H1 (cell line): ENCODE measurements at regions not wholly inside any gene's neighbourhood (a gene's known extent, or its start where the extent isn't known, plus 50 kb on each side); places are given as distances from the start of the nearest gene placed in this dataset.

Experiments
- CTCF ChIA-PET: fragments of 300-600 bp; sonication (Branson Sonifier 250); formaldehyde crosslinking; loops from one replicate; lab custom pipeline; 2021; ENCODE audit not compliant: partially characterized antibody; lab: Charles Lee
- POLR2A ChIA-PET: fragments of 300-600 bp; sonication (Branson Sonifier 250); formaldehyde crosslinking; loops from one replicate; lab custom pipeline; 2021; ENCODE audit warnings: inconsistent platforms; ENCODE audit not compliant: partially characterized antibody; lab: Charles Lee
- DNase-seq, 2 experiments: peaks; one replicate each; pipeline versions ENCODE4 v3.0.0 to v3.0.0-alpha.2; 2010 to 2022; ENCODE audit warnings: low spot score in 2 of 2, low read depth in 1 of 2, mixed read lengths in 1 of 2
- FAIRE-seq: peaks from 2 replicates; lab custom pipeline; 2011; peaks lifted over from hg19 to GRCh38; lab: Jason Lieb, UNC
- H2AFZ ChIP-seq: 2 replicates; pipeline ENCODE4 v1.8.1; 2012; ENCODE audit warnings: low read length, inconsistent platforms
- H2AK5ac ChIP-seq: 2 replicates; pipeline ENCODE4 v1.6.1; 2013; ENCODE audit warnings: low read depth, low read length
- H2BK120ac ChIP-seq: replicated peaks from 2 replicates; pipeline ENCODE3; 2013; ENCODE audit warnings: low read depth, low read length, inconsistent platforms
- H2BK12ac ChIP-seq: 2 replicates; pipeline ENCODE4 v1.6.1; 2013; ENCODE audit warnings: low read depth, low read length
- H2BK15ac ChIP-seq: 2 replicates; pipeline ENCODE4 v1.6.1; 2013; ENCODE audit warnings: low read length
- H2BK20ac ChIP-seq: 2 replicates; pipeline ENCODE4 v1.6.1; 2013; ENCODE audit warnings: low read length
- H2BK5ac ChIP-seq: 2 replicates; pipeline ENCODE4 v1.6.1; 2013; ENCODE audit warnings: low read depth, low read length
- H3K14ac ChIP-seq: 2 replicates; pipeline ENCODE4 v1.6.1; 2013; ENCODE audit warnings: inconsistent platforms; ENCODE audit not compliant: insufficient read length
- H3K18ac ChIP-seq: 2 replicates; pipeline ENCODE4 v1.6.1; 2013; ENCODE audit warnings: low read length; ENCODE audit errors: extremely low read depth
- H3K23ac ChIP-seq: 2 replicates; pipeline ENCODE4 v1.6.1; 2013; ENCODE audit warnings: inconsistent platforms; ENCODE audit not compliant: insufficient read length
- H3K23me2 ChIP-seq: 2 replicates; pipeline ENCODE4 v1.6.1; 2013; ENCODE audit warnings: low read depth, low read length
- H3K27ac ChIP-seq: 2 replicates; pipeline ENCODE4 v1.6.1; 2011; ENCODE audit warnings: low read depth, low read length, inconsistent platforms
- H3K27me3 ChIP-seq, 4 experiments: replicated peaks in 1 of 4; 1 replicate in 1 of 4; 2 replicates in 3 of 4; pipeline versions ENCODE4 v1.6.1 to v1.8.1; 2011 to 2013; ENCODE audit warnings: low read length in 3 of 4, mild to moderate bottlenecking in 3 of 4, inconsistent platforms in 2 of 4, mixed read lengths in 2 of 4, moderate library complexity in 1 of 4; ENCODE audit not compliant: control insufficient read depth in 3 of 4, insufficient read depth in 3 of 4; ENCODE audit errors: extremely low read depth in 1 of 4
- H3K36me3 ChIP-seq, 4 experiments: 2 replicates each; pipeline versions ENCODE4 v1.6.1 to v1.8.1; 2011 to 2013; ENCODE audit warnings: mild to moderate bottlenecking in 4 of 4, low read length in 3 of 4, moderate library complexity in 2 of 4, control low read depth in 1 of 4, inconsistent platforms in 1 of 4; ENCODE audit not compliant: insufficient read depth in 4 of 4, control insufficient read depth in 2 of 4
- H3K4ac ChIP-seq: replicated peaks from 2 replicates; pipeline ENCODE3; 2013; ENCODE audit warnings: low read length, low read depth, mixed read lengths, inconsistent platforms; ENCODE audit not compliant: insufficient read length
- H3K4me1 ChIP-seq, 4 experiments: replicated peaks in 1 of 4; 1 replicate in 1 of 4; 2 replicates in 3 of 4; pipeline versions ENCODE4 v1.6.1 to v1.8.1; 2011 to 2013; ENCODE audit warnings: low read length in 3 of 4, inconsistent platforms in 2 of 4, mixed read lengths in 1 of 4; ENCODE audit not compliant: insufficient read depth in 4 of 4, control insufficient read depth in 3 of 4
- H3K4me2 ChIP-seq, 2 experiments: 2 replicates each; pipeline versions ENCODE4 v1.6.1 to v1.8.1; 2011 to 2013; ENCODE audit warnings: low read depth in 2 of 2, low read length in 2 of 2, control low read depth in 1 of 2, inconsistent platforms in 1 of 2, mild to moderate bottlenecking in 1 of 2; ENCODE audit not compliant: insufficient read depth in 1 of 2
- H3K4me3 ChIP-seq, 4 experiments: fragments of 200-600, 300-600 bp in 1 of 4; sonication (generic), shearing (Covaris generic), sonication (Bioruptor Twin) in 1 of 4; 2 replicates each; pipeline versions ENCODE4 v1.5.1 to v1.8.1; 2011 to 2016; ENCODE audit warnings: low read length in 4 of 4, low read depth in 3 of 4, control low read depth in 2 of 4, inconsistent platforms in 2 of 4, mild to moderate bottlenecking in 2 of 4, mixed read lengths in 1 of 4, moderate library complexity in 1 of 4; ENCODE audit not compliant: insufficient read depth in 2 of 4; ENCODE audit errors: extremely low read depth in 1 of 4
- H3K56ac ChIP-seq: replicated peaks from 2 replicates; pipeline ENCODE3; 2013; ENCODE audit warnings: low read depth, mild to moderate bottlenecking, mixed read lengths, low read length, inconsistent platforms; ENCODE audit not compliant: insufficient read length
- H3K79me1 ChIP-seq: 2 replicates; pipeline ENCODE4 v1.6.1; 2013; ENCODE audit warnings: low read depth, low read length, control low read depth
- H3K79me2 ChIP-seq, 2 experiments: 2 replicates each; pipeline versions ENCODE4 v1.6.1 to v1.8.1; 2012 to 2013; ENCODE audit warnings: low read length in 2 of 2, mild to moderate bottlenecking in 2 of 2, inconsistent platforms in 1 of 2; ENCODE audit not compliant: insufficient read depth in 2 of 2, control insufficient read depth in 1 of 2
- H3K9ac ChIP-seq, 4 experiments: replicated peaks in 1 of 4; 1 replicate in 1 of 4; 2 replicates in 3 of 4; pipeline versions ENCODE4 v1.6.1 to v1.8.1; 2011 to 2013; ENCODE audit warnings: low read depth in 3 of 4, low read length in 3 of 4, control low read depth in 2 of 4, mild to moderate bottlenecking in 2 of 4, moderate library complexity in 2 of 4, inconsistent platforms in 1 of 4; ENCODE audit errors: extremely low read depth in 1 of 4
- H3K9me3 ChIP-seq, 2 experiments: 2 replicates each; pipeline versions ENCODE4 v1.6.1 to v1.8.1; 2012 to 2013; ENCODE audit warnings: mild to moderate bottlenecking in 2 of 2, moderate library complexity in 2 of 2, control low read depth in 1 of 2, inconsistent platforms in 1 of 2, low read depth in 1 of 2, low read length in 1 of 2, mixed read lengths in 1 of 2; ENCODE audit not compliant: insufficient read depth in 2 of 2
- H4K20me1 ChIP-seq, 2 experiments: replicated peaks in 1 of 2; 2 replicates each; pipeline versions ENCODE3 to v1.8.1; 2011 to 2013; ENCODE audit warnings: inconsistent platforms in 2 of 2, low read length in 2 of 2, mild to moderate bottlenecking in 1 of 2; ENCODE audit not compliant: insufficient read depth in 2 of 2, control insufficient read depth in 1 of 2
- H4K5ac ChIP-seq: 2 replicates; pipeline ENCODE4 v1.6.1; 2013; ENCODE audit warnings: low read length, low read depth, mixed read lengths, inconsistent platforms; ENCODE audit not compliant: insufficient read length
- H4K8ac ChIP-seq: 2 replicates; pipeline ENCODE4 v1.8.0; 2013; ENCODE audit warnings: mild to moderate bottlenecking, moderate library complexity, low read length, inconsistent platforms; ENCODE audit not compliant: insufficient read depth; ENCODE audit errors: extremely low read depth
- H4K91ac ChIP-seq: replicated peaks from 2 replicates; pipeline ENCODE3; 2013; ENCODE audit warnings: low read length, mixed read lengths, inconsistent platforms; ENCODE audit not compliant: insufficient read length
- ATF2 ChIP-seq: IDR thresholded peaks from 2 replicates; pipeline ENCODE4 v1.6.1; 2012; ENCODE audit warnings: low read length, inconsistent platforms
- CBX8 ChIP-seq: fragments of 300-800, 300-1000 bp; sonication (generic); IDR thresholded peaks from 2 replicates; pipeline ENCODE4 v1.7.1; 2016; ENCODE audit warnings: low read depth, low read length, borderline replicate concordance
- FOSL1 ChIP-seq: IDR thresholded peaks from 2 replicates; pipeline ENCODE4 v1.6.1; 2011; ENCODE audit warnings: mild to moderate bottlenecking, low read depth, low read length, moderate library complexity; ENCODE audit not compliant: insufficient read depth
- PHF8 ChIP-seq: fragments of 200-600 bp; sonication (generic); conservative IDR thresholded peaks from 2 replicates; pipeline ENCODE4 v1.7.1; 2012; ENCODE audit warnings: low read depth, mild to moderate bottlenecking, inconsistent platforms, low read length, moderate library complexity
- TAF1 ChIP-seq: IDR thresholded peaks from 2 replicates; pipeline ENCODE4 v1.6.1; 2011; ENCODE audit warnings: mild to moderate bottlenecking, low read depth, low read length
- TBP ChIP-seq: IDR thresholded peaks from 2 replicates; pipeline ENCODE4 v1.6.1; 2011; ENCODE audit warnings: low read depth, low read length, improper control_type of control experiment
- USF2 ChIP-seq: IDR thresholded peaks from 2 replicates; pipeline ENCODE4 v1.6.1; 2011; ENCODE audit warnings: low read length, improper control_type of control experiment
- ZNF274 ChIP-seq: IDR thresholded peaks from 2 replicates; pipeline ENCODE4 v1.7.0; 2012; ENCODE audit warnings: low read length, borderline replicate concordance; ENCODE audit errors: extremely low read depth
- WGBS, 2 experiments: shearing (Covaris generic) in 1 of 2; methylation state at CpG; one replicate each; pipeline versions ENCODE4 v1.1.6 to v1.1.7; 2013 to 2015; ENCODE audit warnings: low lambda C conversion rate in 2 of 2, mixed read lengths in 2 of 2, inconsistent platforms in 1 of 2, low coverage in 1 of 2, missing lambda C conversion rate in 1 of 2; ENCODE audit not compliant: insufficient replicate concordance in 2 of 2, insufficient coverage in 1 of 2, insufficient read length in 1 of 2; ENCODE audit errors: extremely low coverage in 1 of 2, missing lambda C conversion rate in 1 of 2; 5-methylcytosine and 5-hydroxymethylcytosine counted together

DNA sequence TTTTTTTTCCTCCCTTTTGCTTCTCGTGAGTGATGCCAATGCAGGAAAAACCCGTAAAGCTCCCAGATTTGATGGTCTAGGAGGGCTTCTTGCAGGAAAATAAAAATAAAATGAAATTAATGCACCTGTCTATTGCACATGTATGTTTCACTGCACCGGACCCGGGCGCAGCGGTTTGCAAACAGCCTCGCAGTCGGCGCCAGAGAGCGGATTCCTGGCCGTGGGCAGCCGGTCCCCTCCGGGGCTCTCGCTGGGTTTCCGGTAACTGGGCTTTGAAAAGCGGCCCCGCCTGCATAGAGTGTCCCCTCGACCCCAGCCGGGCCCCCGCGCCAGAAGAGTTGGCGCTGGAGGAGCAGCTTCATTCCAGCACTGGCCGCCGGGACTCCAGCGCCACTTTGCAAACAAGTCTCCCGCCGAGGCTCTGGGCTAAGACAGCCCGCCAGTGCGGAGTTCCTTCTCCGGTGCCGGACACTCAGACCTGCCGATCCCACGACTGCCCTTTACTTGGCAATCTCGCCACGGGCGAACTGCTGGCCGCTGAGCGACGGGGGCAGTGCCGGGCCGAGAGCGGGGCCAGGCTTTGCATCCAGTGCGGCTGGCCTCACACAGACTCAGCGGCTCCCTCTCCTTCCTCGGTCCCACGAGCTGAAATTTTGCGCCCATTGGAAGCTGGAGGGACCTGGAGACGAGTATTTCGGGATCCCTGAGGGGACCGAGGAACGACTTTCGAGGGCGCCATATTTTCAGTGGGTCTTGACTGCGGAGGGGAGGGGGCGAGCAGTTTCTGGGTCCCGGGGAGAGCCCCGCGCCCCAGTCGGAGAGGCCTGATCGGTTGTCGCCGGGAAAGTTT, 225.9 kb upstream of the C2CD4B start:
- Histone ChIP-seq H3K56ac (no peak overlapping the region), H3K4ac (no peak overlapping the region), H3K9me3 (no peaks in the 10 kb centered on the region), H2BK5ac (no peak overlapping the region), H3K23me2 (peaks cover 18% of the 10 kb centered on the region; the same call in 1 of the 2 replicates), H3K79me1 (no peaks in the 10 kb centered on the region), H2AFZ (peak overlapping the region; percentile 71; the same call in 1 of the 2 replicates), H3K4me1 (peaks cover 0 to 6% (median under 1%) of the 10 kb centered on the region in 4 experiments; a peak in 3 of 7 replicates), H4K91ac (no peak overlapping the region), H3K23ac (no peak overlapping the region), H4K8ac (peak overlapping the region; percentile 18), H3K27ac (no peak overlapping the region), H4K5ac (no peak overlapping the region), H3K9ac (peak overlapping the region; percentile 35 to 84 (median 50); a peak in 6 of 7 replicates), H3K79me2 (peaks cover 0 to 22% of the 10 kb centered on the region in 2 experiments; a peak in 2 of 4 replicates), H3K36me3 (no peaks in the 10 kb centered on the region), H2BK12ac (0 out of 2 replicates have a peak overlapping the region, but pooled peaks have one; percentile 39), H3K18ac (no peak overlapping the region; the same call in 1 of the 2 replicates), H2BK120ac (no peak overlapping the region), H2AK5ac (no peak overlapping the region), H3K27me3 (peaks cover 1 to 10% (median 9%) of the 10 kb centered on the region in 4 experiments; a peak in 6 of 7 replicates), H3K14ac (no peak overlapping the region), H2BK15ac (no peak overlapping the region), H3K4me2 (peak overlapping the region; percentile 74 to 96), H2BK20ac (no peak overlapping the region), H4K20me1 (peaks cover 2 to 5% of the 10 kb centered on the region in 2 experiments), H3K4me3 (peak overlapping the region; percentile 56 to 99 (median 94))
- POLR2A ChIA-PET, result interaction anchor here (0.8 to 1.6 kb wide), 4 partner anchors 12 to 55 kb away, joined by 3 to 4 read pairs (median 3); no protein-coding TSS in a partner anchor
- DNase-seq (peak in 1 of 2 experiments; percentile 79), FAIRE-seq (no peak)
- 2% methylated on average over 44 of the region's 62 CpGs; no CpG with 5 or more reads in 1 of the 2 experiments for WGBS, 2 experiments
- CTCF ChIA-PET, result interaction anchor here (0.6 to 2.2 kb wide), 16 partner anchors 11 to 274 kb away, joined by 3 to 12 read pairs (median 4); no protein-coding TSS in a partner anchor
- TF ChIP-seq ATF2 (no peak), FOSL1 (no peak), TAF1 (0 out of 2 replicates have a peak, but pooled peaks have one; percentile 22), ZNF274 (no peak), TBP (no peak), CBX8 (no peak), PHF8 (peak; percentile 17; the same call in 1 of the 2 replicates), USF2 (no peak)
